GM19328 (cell line): ENCODE measurements at regions not wholly inside any gene's neighbourhood (a gene's known extent, or its start where the extent isn't known, plus 50 kb on each side); places are given as distances from the start of the nearest gene placed in this dataset.
A peak's percentile ranks its signal among the peaks of the same experiment; 100 is the strongest.

Source experiments
- ATAC-seq: cut with Tn5 transposase; IDR thresholded peaks from one replicate; pipeline ENCODE4 v1.9.1; 2021; ENCODE audit warnings: mild to moderate bottlenecking, moderate library complexity; ENCODE audit not compliant: unreplicated experiment

- ATAC-seq: no peak
These were observed 552.1 kb downstream of the DNAJB9 start for GRCh38 chr7:109121599-109122300.

DNA sequence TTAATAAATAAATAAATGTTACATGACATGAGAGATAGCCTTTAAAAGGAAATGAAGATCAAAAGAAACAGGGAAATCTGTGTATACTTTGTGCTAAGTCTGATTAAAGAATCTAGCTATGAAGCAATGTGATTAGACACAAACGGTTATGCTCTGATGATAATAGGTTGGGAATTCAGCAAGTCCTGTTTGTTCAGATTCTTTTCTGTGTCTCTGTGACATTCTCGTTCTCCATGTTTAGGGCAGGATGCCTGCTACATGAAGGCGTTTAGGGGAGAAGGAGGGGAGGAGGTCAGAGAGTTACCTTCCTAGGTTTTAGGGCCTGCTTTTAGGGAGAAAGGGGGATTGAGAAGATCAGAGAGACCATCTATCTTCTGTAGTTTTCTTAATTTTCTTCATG, 555.3 kb downstream of the DNAJB9 start:
- ATAC-seq: no peak

DNA sequence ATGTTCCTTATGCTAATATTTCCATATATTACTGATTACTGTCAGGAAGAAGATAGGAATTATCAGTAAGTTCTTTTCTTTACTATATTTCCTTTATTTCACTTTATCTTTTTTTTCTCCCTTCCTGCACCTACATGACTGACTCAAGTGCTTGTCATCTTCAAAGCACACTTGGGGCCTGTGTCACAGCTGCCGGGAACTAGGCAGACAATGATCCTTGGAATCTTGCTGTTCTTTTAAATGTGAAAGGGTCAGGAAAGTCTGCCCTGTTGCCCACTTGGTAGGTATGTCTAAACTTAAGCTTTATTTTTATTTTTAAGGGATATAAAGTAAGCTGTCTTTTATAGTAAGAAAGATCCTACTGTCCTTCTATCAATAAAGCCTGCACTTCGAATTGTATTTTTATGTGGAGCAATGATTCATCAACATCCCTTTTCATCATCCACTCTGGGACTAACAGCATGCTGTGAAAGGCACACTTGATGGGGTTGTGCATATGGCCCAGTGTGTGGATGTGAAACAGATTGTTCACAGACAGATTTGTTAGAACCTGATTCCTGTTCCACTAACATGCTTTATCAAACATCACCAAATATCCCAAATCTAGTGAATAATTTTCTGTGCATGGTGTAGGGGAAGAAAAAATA, 556.9 kb downstream of the DNAJB9 start:
- ATAC-seq: no peak

DNA sequence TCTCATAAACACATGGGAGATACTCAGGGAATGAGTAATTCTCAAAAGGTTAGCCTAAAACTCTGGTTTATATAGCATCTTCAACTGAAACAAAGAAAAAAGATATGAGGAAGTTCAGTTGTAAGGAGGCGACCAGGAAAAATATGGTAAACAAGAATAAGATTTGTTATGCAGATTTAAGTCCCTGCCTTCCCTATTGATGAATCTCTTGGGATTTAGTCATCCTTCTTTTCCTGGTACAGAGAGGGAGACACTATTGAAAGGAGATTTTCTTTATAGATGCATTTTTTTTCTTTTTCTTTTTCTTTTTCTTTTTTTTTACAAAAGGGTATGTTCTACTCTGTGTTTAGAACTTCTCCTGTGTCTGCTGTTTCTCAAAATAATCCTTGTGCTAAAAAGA, 557.5 kb downstream of the DNAJB9 start:
- no peak for ATAC-seq

DNA sequence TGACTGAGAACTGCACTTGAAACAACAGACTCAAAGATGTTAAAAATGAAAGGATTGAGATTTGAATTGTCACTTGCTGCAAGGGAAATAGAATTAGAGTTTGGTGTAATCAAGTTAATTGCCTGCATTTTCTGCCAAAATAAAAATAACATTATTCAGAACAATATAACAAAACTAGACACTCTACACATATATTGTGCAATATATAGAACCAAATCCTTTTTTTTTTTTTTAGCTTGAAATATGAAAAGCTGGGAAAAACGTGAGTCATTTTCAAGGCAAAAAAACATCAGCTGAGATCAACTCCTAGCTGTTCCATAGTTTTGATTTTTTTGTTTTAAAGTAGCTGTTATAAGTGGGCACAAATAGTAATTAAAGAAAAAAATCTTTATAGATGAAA, 561.5 kb downstream of the DNAJB9 start:
- ATAC-seq: no peak

DNA sequence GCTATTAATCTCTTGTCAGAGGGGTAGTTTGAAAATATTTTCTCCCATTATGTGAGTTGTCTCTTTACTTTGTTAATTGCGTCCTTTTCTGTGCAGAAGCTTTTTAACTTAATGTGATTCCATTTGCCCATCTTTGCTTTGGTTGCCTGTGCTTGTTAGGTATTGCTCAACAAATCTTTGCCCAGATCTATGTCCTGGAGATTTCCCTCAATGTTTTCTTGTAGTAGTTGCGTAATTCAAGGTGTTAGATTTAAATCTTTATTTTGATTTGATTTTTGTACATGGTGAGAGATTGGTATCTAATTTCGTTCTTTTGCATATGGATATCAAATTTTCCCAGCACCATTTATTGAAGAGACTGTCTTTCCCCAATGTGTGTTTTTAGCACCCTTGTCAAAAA, 567.2 kb downstream of the DNAJB9 start:
- no peak for ATAC-seq

DNA sequence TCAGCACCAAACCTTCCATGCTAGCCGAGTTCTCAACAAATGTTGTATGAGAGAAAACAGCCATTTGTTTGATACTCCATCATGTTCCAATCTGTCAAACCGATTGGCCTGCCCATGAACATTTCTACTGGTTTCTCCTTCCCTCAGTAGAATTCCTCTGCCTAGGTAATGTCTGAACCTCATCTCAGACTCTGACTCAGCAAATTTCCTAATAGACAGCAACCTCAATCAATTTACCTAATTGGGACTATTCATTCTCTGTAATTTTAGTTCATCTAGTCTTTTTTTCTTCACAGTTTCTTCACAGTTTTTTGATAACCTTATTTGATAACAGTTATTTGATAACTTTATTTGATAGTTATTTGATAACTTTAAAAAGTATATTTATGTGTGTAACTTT, 585.1 kb downstream of the DNAJB9 start:
- ATAC-seq: no peak

DNA sequence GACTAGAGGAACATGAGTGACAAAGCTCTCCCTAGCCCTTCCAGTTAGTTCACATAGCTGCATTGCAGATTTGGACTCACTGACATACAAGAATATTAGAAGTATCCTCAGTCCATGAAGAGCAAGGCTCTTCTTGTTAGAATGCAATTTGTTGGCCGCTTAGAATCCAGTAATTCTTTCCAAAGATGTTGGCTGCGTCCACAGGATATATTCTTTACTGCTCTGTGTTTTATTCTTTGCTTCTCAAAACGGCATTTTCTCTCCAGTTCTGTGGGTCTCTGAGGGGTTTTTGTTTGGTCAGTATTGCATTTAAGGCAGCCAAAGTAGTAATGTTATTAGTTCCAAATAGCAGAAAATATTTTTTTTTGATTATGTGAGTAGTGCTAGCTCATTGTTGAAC, 588.6 kb downstream of the DNAJB9 start:
- no peak for ATAC-seq

GRCh38 chr7:109176661-109177060, 607.0 kb downstream of the DNAJB9 start:
- ATAC-seq: no peak

DNA sequence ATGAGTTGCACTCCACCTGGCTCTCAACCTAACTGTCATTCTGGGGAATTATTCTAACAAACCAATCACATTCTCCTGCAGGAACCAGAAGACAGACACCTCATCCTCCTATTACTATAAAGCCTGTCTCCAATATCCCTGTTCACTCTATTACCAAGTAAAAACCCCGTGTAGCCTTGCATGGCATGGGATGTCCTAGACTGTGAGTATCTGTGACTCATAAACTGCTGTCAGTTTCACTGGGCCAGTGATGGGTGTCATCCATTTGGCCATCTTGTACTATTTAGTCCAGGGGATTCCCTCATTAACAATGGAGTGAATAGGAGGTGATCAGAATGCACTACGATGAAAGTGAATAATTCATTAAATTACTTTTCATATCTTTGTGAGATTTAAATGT, 608.7 kb downstream of the DNAJB9 start:
- ATAC-seq: no peak

DNA sequence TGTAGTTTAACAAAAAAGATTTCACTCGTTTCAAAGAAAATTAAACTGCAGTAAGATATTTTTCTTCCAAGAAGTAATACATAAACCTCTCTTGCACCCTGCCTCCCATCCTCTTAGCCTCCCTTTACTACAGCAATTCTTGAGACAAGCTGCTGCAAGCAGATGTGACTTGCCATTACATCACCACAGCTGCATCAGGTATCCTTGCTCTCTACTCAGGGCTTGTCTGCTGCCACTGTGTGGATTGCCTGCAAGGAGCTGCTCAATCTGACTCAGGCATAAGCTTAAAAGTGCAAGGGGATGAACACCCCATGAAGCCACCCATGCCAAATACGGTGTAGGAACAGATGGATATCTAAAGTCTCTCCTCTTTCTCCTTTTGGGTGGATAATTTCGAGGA, 609.9 kb downstream of the DNAJB9 start:
- ATAC-seq: no peak

- no peak for ATAC-seq
These were observed 621.2 kb downstream of the DNAJB9 start for GRCh38 chr7:109190766-109191398.

DNA sequence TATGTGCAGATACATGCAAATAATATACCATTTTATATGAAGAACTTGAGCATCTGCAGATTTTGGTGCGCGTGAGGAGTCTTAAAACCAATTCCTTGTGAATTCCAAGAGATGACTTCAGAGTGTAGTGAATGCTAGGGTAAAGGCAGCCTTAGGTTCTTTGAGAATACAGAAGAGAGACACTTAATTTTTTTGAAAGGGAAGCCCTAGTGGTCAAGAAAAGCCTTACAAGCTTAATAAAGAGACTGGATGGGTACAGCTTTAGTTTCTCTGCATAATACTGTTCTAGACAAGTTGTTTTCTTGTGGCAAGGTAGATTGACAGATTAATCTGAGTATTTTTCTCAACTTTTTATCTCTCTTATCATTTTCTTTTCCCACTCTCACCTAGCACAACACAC, 636.5 kb downstream of the DNAJB9 start:
- ATAC-seq: no peak

DNA sequence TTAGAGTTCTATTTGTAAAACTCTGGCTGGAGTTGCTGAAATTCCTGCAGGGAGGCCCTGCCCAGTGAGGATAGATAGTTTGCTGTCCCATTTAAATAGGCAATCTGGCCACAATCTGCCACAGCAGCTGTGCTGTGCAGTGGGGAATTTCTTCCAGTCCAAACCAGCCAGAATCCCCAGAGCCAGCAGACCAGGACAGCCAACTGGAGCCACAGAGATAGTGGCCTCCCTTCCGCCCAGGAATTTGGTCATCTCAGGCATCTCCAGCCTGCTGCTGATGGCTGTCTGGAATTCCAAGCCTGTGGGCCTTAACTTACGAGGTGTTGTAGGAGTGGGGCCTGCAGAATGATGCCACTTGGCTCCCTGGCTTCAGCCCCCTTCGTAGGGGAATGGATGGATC, 643.4 kb downstream of the DNAJB9 start:
- ATAC-seq: no peak

GRCh38 chr7:109215341-109215740, 645.7 kb downstream of the DNAJB9 start:
- no peak for ATAC-seq

- ATAC-seq: no peak
These were observed 654.4 kb downstream of the DNAJB9 start for GRCh38 chr7:109224100-109224499.

- no peak for ATAC-seq
These were observed 657.0 kb downstream of the DNAJB9 start for GRCh38 chr7:109226699-109227098.

- ATAC-seq: no peak
These were observed 665.6 kb downstream of the DNAJB9 start for GRCh38 chr7:109235316-109235715.

- ATAC-seq: no peak
These were observed 676.8 kb downstream of the DNAJB9 start for GRCh38 chr7:109246330-109247077.

DNA sequence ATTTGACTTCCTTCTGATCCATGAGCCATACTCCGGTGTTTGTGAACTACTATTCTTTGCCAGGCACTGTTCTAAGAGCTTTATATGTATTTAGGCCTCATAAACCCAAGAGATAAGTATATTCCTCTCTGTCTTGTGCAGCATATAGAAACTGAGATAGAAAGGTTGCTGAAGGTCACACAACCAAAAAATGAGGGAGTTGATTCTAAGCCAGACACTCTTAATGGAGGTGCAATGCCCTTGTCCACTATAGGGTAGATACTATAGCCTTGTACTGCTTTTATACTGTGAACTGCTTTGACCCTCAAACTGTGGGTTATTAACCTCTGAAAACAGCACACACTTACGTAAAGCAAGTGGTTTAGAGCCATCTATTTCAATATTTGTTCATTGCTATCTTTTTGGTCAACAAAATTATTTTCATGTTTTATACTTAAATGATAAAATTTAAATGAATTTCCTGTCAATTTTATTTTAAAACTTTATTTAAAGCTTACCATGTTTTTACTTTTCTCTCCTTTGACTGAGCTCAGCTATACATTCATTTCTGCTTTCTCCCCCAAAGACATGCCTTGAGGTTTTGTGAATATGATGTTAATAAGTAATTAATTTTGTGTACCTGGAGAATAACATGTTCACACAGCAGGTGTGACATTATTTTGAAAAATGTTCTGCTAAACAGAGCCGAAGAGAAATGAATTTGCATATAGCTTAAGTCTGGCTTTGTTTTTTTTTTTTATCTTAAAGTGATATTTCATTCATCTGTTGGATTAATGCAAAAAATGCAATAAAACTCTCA, 687.3 kb downstream of the DNAJB9 start:
- ATAC-seq: no peak

GRCh38 chr7:109259151-109259550, 689.5 kb downstream of the DNAJB9 start:
- peak; percentile 59 for ATAC-seq
